NAMALWA (cell line): ENCODE measurements at regions not wholly inside any gene's neighbourhood (a gene's known extent, or its start where the extent isn't known, plus 50 kb on each side); places are given as distances from the start of the nearest gene placed in this dataset.

Experiments
- DNase-seq: peaks from one replicate; pipeline ENCODE4 v3.0.0-alpha.2; 2015; ENCODE audit warnings: low spot score

- no peak for DNase-seq
Observed at GRCh38 chr6:139436957-139437348, 62.5 kb upstream of the CITED2 start.

- DNase-seq: no peak
Observed at GRCh38 chr6:139436200-139436956, 61.9 kb upstream of the CITED2 start.

GRCh38 chr6:139433631-139434419 is 59.4 kb upstream of the CITED2 start:
- no peak for DNase-seq

GRCh38 chr6:139431602-139431956 is 57.1 kb upstream of the CITED2 start:
- DNase-seq: no peak

GRCh38 chr6:139430899-139431601 is 56.6 kb upstream of the CITED2 start:
- no peak for DNase-seq

- no peak for DNase-seq
Observed at GRCh38 chr6:139429580-139430145, 55.2 kb upstream of the CITED2 start.

- DNase-seq: no peak
Observed at GRCh38 chr6:139427199-139427598, 52.8 kb upstream of the CITED2 start.

- DNase-seq: no peak
Observed at GRCh38 chr6:139426795-139427194, 52.3 kb upstream of the CITED2 start.

GRCh38 chr6:139425780-139426179 is 51.3 kb upstream of the CITED2 start:
- no peak for DNase-seq

- no peak for DNase-seq
Observed at GRCh38 chr6:139423971-139424667, 49.7 kb upstream of the CITED2 start.
